Activated CD8-positive, alpha-beta memory T cell treated with anti-CD3 and anti-CD28 coated beads for 24 hours (primary cell): ENCODE measurements at regions not wholly inside any gene's neighbourhood (a gene's known extent, or its start where the extent isn't known, plus 50 kb on each side); places are given as distances from the start of the nearest gene placed in this dataset.
"Not testable (repeated sequence)": the region's sequence is repeated elsewhere in the genome, so short reads cannot be mapped to it uniquely, and the experiment has no call there.

Experiments
- DNase-seq: peaks from one replicate; pipeline ENCODE4 v3.0.0-alpha.2; 2020

- DNase-seq = not testable (repeated sequence)
These were observed 1263.2 kb downstream of the REEP3 start for GRCh38 chr10:64784451-64784850.

GRCh38 chr10:64785816-64786215 is 1264.6 kb downstream of the REEP3 start:
- DNase-seq = no peak

GRCh38 chr10:64786989-64787388 is 1265.8 kb downstream of the REEP3 start:
- DNase-seq = no peak

- no peak for DNase-seq
These were observed 1274.6 kb downstream of the REEP3 start for GRCh38 chr10:64795847-64796246.

DNA sequence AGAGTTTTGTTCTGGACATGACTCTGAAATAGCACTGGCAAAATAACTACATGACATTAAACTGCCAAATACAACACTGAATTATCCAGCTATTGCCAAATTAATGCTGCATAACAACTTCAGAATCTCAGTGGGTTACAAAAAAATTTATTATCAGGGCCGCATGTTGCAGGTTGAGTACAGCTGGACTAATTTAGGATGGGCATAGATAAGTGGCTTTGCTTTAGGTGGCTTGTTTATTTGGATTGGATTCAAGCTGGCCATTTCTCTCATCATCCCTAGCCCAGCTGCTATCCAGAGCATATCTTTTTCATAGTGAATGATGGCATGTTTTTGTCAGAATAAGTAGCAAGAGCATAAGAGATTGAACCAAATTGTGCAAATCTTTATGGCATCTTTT is 1277.1 kb downstream of the REEP3 start:
- no peak for DNase-seq

DNA sequence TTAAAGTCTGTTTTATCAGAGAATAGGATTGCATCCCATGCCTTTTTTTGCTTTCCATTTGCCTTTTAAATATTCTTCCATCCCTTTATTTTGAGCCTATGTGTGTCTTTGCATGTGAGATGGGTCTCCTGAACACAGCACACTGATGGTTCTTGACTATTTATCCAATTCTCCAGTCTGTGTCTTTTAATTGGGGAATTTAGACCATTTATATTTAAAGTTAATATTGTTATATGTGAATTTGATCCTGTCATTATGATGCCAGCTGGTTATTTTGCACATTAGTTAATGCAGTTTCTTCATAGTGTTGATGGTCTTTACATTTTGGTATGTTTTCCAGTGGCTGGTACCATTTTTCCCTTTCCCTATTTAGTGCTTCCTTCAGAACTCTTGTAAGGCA is 1287.0 kb downstream of the REEP3 start:
- not testable (repeated sequence) for DNase-seq

GRCh38 chr10:64810046-64810445 is 1288.8 kb downstream of the REEP3 start:
- DNase-seq = not testable (repeated sequence)

- DNase-seq = no peak
These were observed 1292.2 kb downstream of the REEP3 start for GRCh38 chr10:64813391-64813790.

GRCh38 chr10:64814201-64814600 is 1293.0 kb downstream of the REEP3 start:
- no peak for DNase-seq

- DNase-seq = no peak
These were observed 1308.7 kb downstream of the REEP3 start for GRCh38 chr10:64829888-64830412.

DNA sequence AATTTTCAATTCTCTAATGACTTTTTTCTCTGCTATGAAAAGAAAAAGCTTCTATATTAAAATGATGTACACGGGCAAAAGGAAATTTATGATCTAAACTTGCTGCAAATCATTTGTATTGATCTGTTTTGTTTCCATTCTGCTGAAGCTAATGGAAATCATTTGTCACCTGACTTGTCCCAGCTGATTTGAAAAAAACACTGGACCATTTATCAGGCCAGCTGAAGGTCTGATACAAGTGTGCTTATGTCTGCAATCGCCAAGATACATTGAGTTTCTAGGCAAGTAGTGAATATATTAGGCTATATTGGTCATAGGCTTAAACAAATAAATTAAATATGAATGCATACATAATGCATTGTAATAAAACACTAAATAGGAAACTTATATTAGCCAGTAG is 1309.7 kb downstream of the REEP3 start:
- DNase-seq = no peak

- no peak for DNase-seq
These were observed 1319.1 kb downstream of the REEP3 start for GRCh38 chr10:64840341-64840740.

- no peak for DNase-seq
These were observed 1325.5 kb downstream of the REEP3 start for GRCh38 chr10:64846700-64847099.

GRCh38 chr10:64855941-64856340 is 1334.7 kb downstream of the REEP3 start:
- no peak for DNase-seq

DNA sequence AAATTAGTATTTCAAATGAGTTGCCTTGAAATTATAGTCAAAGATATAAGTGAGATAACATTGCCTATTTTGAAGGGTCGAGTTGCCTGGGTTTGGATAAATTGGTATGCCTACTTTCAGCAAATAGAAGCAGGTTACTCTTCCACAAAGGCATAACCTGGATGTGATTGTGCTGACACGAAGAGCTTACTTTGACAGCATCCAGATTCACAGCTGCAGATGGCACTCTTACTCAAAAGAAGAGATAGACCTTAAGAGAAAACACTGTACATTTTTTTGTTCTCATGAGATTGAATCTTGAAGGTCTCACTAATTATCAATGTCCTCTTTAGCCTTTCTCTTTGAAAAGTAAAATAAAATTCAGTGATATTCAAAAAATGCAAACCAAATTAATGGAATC is 1338.7 kb downstream of the REEP3 start:
- DNase-seq = no peak

DNA sequence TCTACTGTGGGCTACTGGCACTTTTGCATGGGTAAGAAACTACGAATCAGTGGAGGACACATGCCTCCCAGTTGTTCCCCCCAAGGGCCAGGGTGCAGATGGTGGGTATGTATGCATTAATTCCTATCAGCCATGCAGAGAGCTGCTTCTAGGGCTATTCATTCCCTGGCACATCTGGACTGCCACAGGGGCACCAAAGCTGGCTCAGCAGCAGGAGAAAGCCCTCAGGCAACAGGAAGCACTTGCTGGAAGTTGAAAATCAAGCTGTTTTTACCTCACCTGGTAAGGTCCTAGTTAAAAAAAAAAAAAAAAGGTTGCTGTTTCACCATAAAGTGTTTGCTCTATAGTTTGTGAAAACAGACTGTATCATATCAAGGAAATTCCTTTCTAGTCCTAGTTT is 1342.6 kb downstream of the REEP3 start:
- no peak for DNase-seq

- DNase-seq = no peak
These were observed 1346.3 kb downstream of the REEP3 start for GRCh38 chr10:64867501-64867962.

GRCh38 chr10:64873088-64873487 is 1351.9 kb downstream of the REEP3 start:
- DNase-seq = no peak

DNA sequence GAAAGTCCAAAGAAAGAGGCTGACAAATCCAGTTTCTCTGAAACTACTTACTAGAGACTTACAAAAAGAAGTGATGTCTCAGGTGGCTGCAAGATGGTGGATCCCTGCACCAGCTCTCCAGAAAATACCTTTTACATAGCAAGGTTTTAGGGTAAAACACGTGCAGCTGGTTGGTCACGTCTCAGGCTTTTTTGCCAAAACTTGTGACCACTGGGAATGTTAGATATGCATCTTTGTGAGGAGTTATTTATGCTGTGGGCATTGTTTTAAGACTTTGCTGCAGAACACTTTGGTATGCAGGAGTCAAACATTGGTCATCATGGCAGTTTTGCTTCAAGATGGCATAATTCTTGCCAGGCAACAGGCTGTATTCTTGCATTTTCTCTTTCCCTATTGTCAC is 1352.8 kb downstream of the REEP3 start:
- no peak for DNase-seq

DNA sequence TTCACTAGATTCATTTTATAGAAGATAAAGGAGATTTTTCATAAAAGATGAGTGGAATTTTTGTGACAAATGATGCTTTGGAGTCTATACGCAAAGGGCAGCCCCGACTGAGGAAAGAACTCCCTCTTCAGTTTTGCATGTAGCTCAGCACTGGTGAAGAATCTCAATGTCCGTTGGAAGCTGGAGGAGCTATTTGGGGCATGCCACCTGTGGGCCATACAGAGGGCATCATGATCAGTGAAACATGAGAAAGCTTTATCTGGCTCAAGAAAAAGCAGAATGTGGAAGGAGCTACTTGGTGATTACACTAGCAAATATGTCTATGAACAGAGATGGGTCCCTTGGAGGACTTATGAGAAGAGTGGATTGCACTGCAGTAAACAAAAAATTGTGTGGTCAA is 1359.3 kb downstream of the REEP3 start:
- DNase-seq = no peak

GRCh38 chr10:64881257-64881656 is 1360.1 kb downstream of the REEP3 start:
- DNase-seq = no peak

DNA sequence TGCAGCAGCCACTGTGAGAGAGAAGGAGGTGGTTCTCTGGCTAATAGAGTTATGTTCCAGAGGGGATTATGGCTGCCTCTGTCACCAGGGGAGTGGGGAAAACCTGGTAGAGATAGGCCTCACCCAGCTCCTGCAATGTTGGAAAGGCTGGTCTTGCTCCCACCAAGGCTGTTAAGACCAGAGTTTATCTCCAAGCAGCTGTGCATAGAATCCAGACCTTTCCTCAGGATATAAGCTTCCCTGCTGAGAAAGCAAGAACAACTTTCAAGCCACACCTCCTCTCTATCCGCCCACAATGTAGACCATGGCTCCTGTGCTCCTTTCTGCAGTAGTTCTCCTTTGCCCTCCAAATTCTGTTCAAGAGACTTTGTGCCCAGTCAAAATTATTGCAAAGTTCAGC is 1375.4 kb downstream of the REEP3 start:
- no peak for DNase-seq

DNA sequence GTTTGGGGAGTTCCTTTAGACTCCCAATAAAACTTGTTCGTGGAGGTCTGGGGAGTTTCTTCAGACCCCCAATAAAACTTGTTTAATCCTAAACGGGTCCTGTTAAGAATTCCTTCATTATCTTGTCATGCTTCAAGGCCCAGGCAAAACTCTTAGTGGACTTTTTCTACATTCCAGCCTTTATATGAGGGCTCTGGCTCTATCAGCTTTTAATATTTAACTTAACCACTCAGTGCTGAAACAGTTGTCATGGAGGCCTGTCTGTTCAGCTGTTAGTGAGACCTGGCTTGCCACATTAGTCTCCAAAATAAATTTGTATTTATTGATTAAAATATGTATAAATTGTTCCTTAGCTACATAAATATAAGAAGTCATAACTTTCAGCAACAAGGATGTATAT is 1385.1 kb downstream of the REEP3 start:
- not testable (repeated sequence) for DNase-seq

DNA sequence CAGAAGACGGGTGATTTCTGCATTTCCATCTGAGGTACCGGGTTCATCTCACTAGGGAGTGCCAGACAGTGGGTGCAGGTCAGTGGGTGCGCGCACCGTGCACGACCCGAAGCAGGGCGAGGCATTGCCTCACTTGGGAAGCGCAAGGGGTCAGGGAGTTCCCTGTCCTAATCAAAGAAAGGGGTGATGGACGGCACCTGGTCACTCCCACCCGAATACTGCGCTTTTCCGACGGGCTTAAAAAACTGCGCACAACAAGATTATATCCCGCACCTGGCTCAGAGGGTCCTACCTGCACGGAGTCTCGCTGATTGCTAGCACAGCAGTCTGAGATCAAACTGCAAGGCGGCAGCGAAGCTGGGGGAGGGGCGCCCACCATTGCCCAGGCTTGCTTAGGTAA is 1403.1 kb downstream of the REEP3 start:
- not testable (repeated sequence) for DNase-seq

DNA sequence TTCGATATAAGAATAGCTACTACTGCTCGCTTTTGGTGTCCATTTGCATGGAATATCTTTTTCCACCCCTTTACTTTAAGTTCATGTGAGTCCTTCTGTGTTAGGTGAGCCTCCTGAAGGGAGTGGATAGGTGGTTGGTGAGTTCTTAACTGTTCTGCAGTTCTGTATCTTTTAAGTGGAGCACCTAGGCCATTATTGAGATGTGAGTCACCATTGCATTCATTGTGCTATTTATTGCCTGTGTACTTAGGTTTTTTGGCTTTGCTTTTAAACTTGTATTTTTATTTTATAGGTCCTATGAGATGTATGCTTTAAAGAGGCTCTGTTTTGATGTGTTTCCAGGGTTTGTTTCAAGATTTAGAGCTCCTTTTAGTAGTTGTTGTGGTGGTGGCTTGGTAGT is 1430.8 kb downstream of the REEP3 start:
- DNase-seq = no peak

DNA sequence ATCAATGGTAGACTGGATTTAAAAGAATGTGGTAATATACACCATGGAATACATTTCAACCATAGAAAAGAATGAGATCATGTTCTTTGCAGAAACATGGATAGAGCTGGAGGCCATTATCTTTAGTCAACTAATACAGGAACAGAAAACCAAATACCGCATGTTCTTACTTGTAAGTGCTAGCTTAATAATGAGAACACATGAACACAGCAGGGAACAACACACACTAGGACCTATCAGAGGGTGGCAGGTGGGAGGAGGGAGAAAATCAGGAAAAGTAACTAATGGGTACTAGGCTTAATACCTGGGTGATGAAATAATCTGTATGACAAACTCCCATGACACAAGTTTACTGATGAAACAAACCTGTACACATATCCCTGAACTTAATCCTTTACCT is 1435.2 kb downstream of the REEP3 start:
- DNase-seq = no peak
